Left ventricle myocardium inferior (tissue), 1 donor: ENCODE measurements at regions not wholly inside any gene's neighbourhood (a gene's known extent, or its start where the extent isn't known, plus 50 kb on each side); places are given as distances from the start of the nearest gene placed in this dataset.
A peak's percentile ranks its signal among the peaks of the same experiment; 100 is the strongest.

ENCODE experiments used
- DNase-seq: peaks from one replicate; pipeline ENCODE4 v3.0.0-alpha.2; 2020
- H3K27ac ChIP-seq: fragments of 200-600 bp; replicated peaks from 2 replicates; pipeline ENCODE4 v1.8.0; 2021
- H3K27me3 ChIP-seq: fragments of 200-600 bp; 2 replicates; pipeline ENCODE4 v1.8.0; 2021; ENCODE audit warnings: low read depth
- H3K36me3 ChIP-seq: fragments of 200-600 bp; 2 replicates; pipeline ENCODE4 v1.8.0; 2021
- H3K4me1 ChIP-seq: fragments of 200-600 bp; 2 replicates; pipeline ENCODE4 v1.8.0; 2021
- H3K4me3 ChIP-seq: fragments of 200-600 bp; 2 replicates; pipeline ENCODE4 v1.8.0; 2021; ENCODE audit warnings: mild to moderate bottlenecking, moderate library complexity
- H3K9me3 ChIP-seq: fragments of 200-600 bp; replicated peaks from 2 replicates; pipeline ENCODE4 v1.8.0; 2021
- intact Hi-C: fragments of 100-400 bp; cut with micrococcal nuclease; formaldehyde crosslinking; loops from one replicate; pipeline ENCODE4 v1.11.0; 2022
- TF ChIP-seq, protein P1 (sequence below): fragments of 200-600 bp; IDR thresholded peaks from 2 replicates; pipeline ENCODE4 v1.8.0; 2021; ENCODE audit warnings: antibody characterized with exemption, mild to moderate bottlenecking, borderline replicate concordance
- donor health status: DM: no; HTN: yes; CAD: no; lungs with severe emphysema.

DNA sequence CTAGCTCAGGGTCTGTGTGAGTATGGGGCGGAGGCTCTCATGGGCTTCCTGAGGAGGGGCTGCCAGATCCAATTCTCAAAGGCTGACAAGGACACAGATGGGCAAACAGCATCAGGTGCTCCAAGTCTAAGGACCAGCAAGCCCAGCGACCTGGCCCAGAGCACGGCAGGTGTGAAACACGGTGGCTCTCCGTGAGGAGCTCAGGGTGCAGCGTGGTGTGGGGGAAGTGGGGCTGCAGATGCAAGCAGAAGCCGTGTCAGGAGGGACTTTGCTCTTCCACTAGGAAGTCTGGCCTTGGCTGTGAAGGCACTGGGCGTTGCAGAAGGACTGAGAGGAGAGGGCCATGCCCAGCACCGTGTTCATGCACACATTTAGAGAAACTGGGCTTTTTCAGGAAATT is 420.0 kb downstream of the GADD45G start:
- intact Hi-C loops, result no loop called here
- H3K27ac ChIP-seq, result no peak overlapping the region
- no peak overlapping the region for H3K4me3 ChIP-seq
- no peaks in the 10 kb centered on the region for H3K27me3 ChIP-seq
- H3K36me3 ChIP-seq, result no peaks in the 10 kb centered on the region
- H3K9me3 ChIP-seq, result peaks cover 6% of the 10 kb centered on the region
- peak; percentile 18 for DNase-seq
- TF ChIP-seq, protein P1, sequence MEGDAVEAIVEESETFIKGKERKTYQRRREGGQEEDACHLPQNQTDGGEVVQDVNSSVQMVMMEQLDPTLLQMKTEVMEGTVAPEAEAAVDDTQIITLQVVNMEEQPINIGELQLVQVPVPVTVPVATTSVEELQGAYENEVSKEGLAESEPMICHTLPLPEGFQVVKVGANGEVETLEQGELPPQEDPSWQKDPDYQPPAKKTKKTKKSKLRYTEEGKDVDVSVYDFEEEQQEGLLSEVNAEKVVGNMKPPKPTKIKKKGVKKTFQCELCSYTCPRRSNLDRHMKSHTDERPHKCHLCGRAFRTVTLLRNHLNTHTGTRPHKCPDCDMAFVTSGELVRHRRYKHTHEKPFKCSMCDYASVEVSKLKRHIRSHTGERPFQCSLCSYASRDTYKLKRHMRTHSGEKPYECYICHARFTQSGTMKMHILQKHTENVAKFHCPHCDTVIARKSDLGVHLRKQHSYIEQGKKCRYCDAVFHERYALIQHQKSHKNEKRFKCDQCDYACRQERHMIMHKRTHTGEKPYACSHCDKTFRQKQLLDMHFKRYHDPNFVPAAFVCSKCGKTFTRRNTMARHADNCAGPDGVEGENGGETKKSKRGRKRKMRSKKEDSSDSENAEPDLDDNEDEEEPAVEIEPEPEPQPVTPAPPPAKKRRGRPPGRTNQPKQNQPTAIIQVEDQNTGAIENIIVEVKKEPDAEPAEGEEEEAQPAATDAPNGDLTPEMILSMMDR, result no peak
- H3K4me1 ChIP-seq, result peaks cover 5% of the 10 kb centered on the region

DNA sequence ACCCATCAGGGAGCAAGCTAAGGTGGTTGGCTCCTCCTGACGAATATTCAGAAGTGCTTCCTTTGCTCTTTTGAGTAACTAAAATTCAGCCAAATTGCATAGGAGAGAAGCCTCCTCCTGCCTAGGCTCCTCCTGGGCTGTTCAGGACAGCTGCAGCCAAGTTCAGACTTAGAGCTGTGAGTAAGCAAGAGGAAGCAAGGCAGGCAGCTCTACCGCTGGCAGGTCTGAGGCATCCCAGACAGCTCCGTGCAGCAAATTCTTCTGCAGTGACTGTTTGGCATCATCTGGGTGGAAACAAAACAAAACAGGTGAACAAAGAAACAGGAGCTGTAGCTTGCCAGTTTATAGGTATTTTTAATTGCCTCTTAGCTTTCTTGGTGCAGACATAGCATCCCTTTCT is 421.0 kb downstream of the GADD45G start:
- peaks cover 5% of the 10 kb centered on the region for H3K4me1 ChIP-seq
- no peaks in the 10 kb centered on the region for H3K36me3 ChIP-seq
- no peak for DNase-seq
- H3K4me3 ChIP-seq, result no peak overlapping the region
- no peak overlapping the region for H3K27ac ChIP-seq
- TF ChIP-seq, protein P1, result no peak
- H3K27me3 ChIP-seq, result no peaks in the 10 kb centered on the region
- intact Hi-C loops, result no loop called here
- H3K9me3 ChIP-seq, result peaks cover 6% of the 10 kb centered on the region

DNA sequence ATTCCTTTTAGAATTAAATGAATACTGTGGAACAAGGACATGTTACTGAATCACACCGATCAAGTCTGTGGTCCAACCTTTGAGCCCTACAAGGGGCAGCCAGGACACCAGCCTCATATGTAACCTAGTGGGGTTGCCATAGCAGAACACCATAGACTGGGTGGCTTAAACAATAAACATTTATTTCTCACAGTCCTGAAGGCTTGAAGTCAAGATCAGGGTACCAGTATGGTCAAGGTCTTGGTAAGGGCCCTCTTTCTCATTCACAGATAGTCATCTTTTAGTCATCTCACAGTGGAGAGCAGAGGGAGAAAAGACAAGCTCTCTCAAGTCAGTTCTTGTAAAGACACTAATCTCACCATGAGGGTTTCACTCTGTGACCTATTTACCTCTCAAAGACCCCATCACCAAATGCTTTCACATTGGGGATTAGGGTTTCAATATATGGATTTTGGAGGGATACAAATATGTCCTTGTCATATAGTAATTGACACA is 422.5 kb downstream of the GADD45G start:
- H3K4me1 ChIP-seq, result no peaks in the 10 kb centered on the region
- H3K27me3 ChIP-seq, result no peaks in the 10 kb centered on the region
- intact Hi-C loops, result no loop called here
- no peak overlapping the region for H3K27ac ChIP-seq
- H3K9me3 ChIP-seq, result peaks cover 3% of the 10 kb centered on the region
- DNase-seq, result no peak
- TF ChIP-seq, protein P1, result no peak
- H3K4me3 ChIP-seq, result no peak overlapping the region
- H3K36me3 ChIP-seq, result no peaks in the 10 kb centered on the region

DNA sequence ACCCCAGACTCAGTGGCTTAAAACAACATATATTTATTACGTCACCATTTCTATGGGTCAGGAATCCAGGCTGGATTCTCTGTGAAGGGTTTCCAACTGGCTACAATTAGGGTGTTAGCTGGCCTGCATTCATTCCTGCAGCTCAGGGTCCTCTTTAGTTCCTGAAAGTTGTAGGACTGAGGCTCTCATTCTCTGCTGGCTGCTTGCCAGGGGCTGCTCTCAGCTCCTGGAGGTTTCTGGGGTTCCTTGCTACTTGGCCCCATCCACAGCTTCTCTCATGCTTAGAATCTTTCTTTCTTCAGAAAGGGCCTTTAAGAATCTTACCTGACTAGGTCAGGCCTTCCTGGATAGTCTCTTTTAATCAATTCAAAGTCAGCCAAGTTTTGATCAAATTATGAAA is 424.6 kb downstream of the GADD45G start:
- intact Hi-C loops, result no loop called here
- H3K4me1 ChIP-seq, result no peaks in the 10 kb centered on the region
- H3K4me3 ChIP-seq, result no peak overlapping the region
- H3K27me3 ChIP-seq, result no peaks in the 10 kb centered on the region
- H3K36me3 ChIP-seq, result no peaks in the 10 kb centered on the region
- no peaks in the 10 kb centered on the region for H3K9me3 ChIP-seq
- no peak overlapping the region for H3K27ac ChIP-seq
- no peak for DNase-seq
- TF ChIP-seq, protein P1, result no peak

DNA sequence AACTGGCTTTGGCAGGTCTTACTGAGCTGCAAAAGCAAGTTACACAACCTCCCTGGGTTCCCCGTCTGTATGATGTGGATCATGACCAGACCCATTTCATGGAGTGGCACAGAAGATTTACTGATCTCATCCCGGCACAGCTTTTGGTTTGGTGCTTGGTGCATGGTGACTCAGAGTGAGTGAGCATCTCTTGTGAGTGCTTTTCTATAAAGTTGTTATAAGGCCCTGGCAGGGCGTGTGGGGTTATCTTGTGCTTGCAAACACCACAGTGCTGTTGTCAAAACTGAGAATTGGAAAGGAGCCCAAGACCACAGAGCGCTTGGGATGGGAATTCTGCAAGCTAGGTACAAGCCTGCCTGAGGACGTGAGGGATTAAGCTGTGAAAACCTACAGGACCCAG is 425.2 kb downstream of the GADD45G start:
- intact Hi-C loops, result no loop called here
- Histone ChIP-seq H3K27ac (no peak overlapping the region), H3K4me1 (no peaks in the 10 kb centered on the region), H3K36me3 (no peaks in the 10 kb centered on the region), H3K4me3 (no peak overlapping the region), H3K27me3 (no peaks in the 10 kb centered on the region), H3K9me3 (no peaks in the 10 kb centered on the region)
- no peak for DNase-seq
- TF ChIP-seq, protein P1, result no peak
